Type B pancreatic cell (in vitro differentiated cells): ENCODE measurements at regions not wholly inside any gene's neighbourhood (a gene's known extent, or its start where the extent isn't known, plus 50 kb on each side); places are given as distances from the start of the nearest gene placed in this dataset.

Experiments used
- DNase-seq: peaks from one replicate; pipeline ENCODE4 v3.0.0; 2021; ENCODE audit warnings: mixed read lengths; ENCODE audit not compliant: unreplicated experiment; ENCODE audit errors: extremely low spot score
- H3K27ac Mint-ChIP-seq: 2 replicates; pipeline ENCODE4 v1.8.0; 2021; ENCODE audit warnings: mild to moderate bottlenecking, mixed read lengths
- H3K27me3 Mint-ChIP-seq: 2 replicates; pipeline ENCODE4 v1.8.0; 2021; ENCODE audit warnings: mixed read lengths
- H3K36me3 Mint-ChIP-seq: 2 replicates; pipeline ENCODE4 v1.8.0; 2021; ENCODE audit warnings: mixed read lengths
- H3K4me1 Mint-ChIP-seq: one replicate; pipeline ENCODE4 v1.8.0; 2021; ENCODE audit warnings: mixed read lengths; ENCODE audit not compliant: unreplicated experiment
- H3K4me3 Mint-ChIP-seq: 2 replicates; pipeline ENCODE4 v1.8.0; 2021; ENCODE audit warnings: mild to moderate bottlenecking, mixed read lengths
- H3K9me3 Mint-ChIP-seq: 2 replicates; pipeline ENCODE4 v1.8.0; 2021; ENCODE audit warnings: mixed read lengths
- CTCF ChIP-seq: fragments of 200-600 bp; sonication (generic); conservative IDR thresholded peaks from 2 replicates; pipeline ENCODE4 v1.5.0; 2021; ENCODE audit warnings: antibody characterized with exemption, mild to moderate bottlenecking

GRCh38 chr17:5747276-5747675, 163.0 kb upstream of the NLRP1 start:
- H3K4me1 Mint-ChIP-seq: no peaks in the 10 kb centered on the region
- no peak overlapping the region for H3K27ac Mint-ChIP-seq

DNA sequence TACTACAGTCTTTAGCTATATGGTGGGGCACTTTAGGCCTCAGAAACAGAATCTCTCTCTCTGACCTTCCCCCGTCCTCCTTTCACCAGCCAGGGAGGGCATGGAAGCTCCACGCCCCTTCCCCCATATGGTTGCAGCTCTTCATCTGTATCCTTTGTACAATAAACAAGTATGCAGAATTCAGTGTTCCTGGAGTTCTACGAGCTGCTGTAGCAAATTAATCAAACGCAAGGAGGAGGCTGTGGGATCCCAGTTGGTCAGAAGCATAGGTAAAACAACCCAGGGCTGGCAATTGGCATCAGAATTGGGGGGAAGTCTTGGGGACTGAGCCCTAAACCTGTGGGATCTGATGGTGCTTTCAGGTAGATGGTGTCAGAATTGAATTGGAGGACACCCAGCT, 163.7 kb upstream of the NLRP1 start:
- no peak for DNase-seq
- peaks cover 14% of the 10 kb centered on the region for H3K27me3 Mint-ChIP-seq
- H3K9me3 Mint-ChIP-seq: no peaks in the 10 kb centered on the region
- H3K4me3 Mint-ChIP-seq: no peak overlapping the region
- H3K36me3 Mint-ChIP-seq: no peaks in the 10 kb centered on the region
- no peak overlapping the region for H3K27ac Mint-ChIP-seq
- TF ChIP-seq CTCF: no peak
- no peaks in the 10 kb centered on the region for H3K4me1 Mint-ChIP-seq

More at GRCh38 chr17:5747276-5747675, 163.0 kb upstream of the NLRP1 start:
- DNase-seq: no peak
- H3K27me3 Mint-ChIP-seq: peaks cover 19% of the 10 kb centered on the region
- H3K9me3 Mint-ChIP-seq: no peaks in the 10 kb centered on the region
- no peak for TF ChIP-seq CTCF
- no peaks in the 10 kb centered on the region for H3K36me3 Mint-ChIP-seq
- no peak overlapping the region for H3K4me3 Mint-ChIP-seq

DNA sequence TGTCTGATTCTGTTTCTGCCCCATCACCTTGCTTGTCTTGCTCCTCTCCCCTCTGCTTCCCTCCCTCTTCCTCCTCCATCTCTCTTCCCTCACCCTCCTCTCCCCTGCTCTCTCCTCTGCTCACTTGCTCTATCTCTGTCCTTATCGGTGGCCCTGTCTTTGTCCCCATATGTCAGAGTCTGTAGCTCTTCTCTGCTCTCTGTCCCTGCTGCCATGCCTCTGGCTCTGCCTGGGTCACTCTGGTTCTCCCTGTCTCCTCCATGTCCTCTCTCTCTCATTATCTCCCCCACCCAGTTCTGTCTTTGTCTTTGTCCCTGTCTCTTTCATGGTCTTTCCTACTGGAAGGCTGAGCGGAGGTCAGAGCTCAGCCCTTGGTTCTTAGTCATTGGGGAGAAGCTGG, 169.1 kb upstream of the NLRP1 start:
- Mint-ChIP-seq H3K9me3 (no peaks in the 10 kb centered on the region), H3K4me1 (no peaks in the 10 kb centered on the region), H3K27ac (no peak overlapping the region), H3K36me3 (no peaks in the 10 kb centered on the region), H3K27me3 (peaks cover 32% of the 10 kb centered on the region), H3K4me3 (no peak overlapping the region)
- DNase-seq: no peak
- no peak for TF ChIP-seq CTCF

- no peak for DNase-seq
- no peaks in the 10 kb centered on the region for H3K9me3 Mint-ChIP-seq
- no peak overlapping the region for H3K27ac Mint-ChIP-seq
Observed at GRCh38 chr17:5757314-5757907, 173.1 kb upstream of the NLRP1 start.

GRCh38 chr17:5758651-5759050, 174.3 kb upstream of the NLRP1 start:
- no peaks in the 10 kb centered on the region for H3K36me3 Mint-ChIP-seq
- H3K27ac Mint-ChIP-seq: no peak overlapping the region
- H3K4me3 Mint-ChIP-seq: no peak overlapping the region
- H3K9me3 Mint-ChIP-seq: no peaks in the 10 kb centered on the region
- DNase-seq: no peak
- peaks cover 40% of the 10 kb centered on the region for H3K27me3 Mint-ChIP-seq
- no peak for TF ChIP-seq CTCF
- no peaks in the 10 kb centered on the region for H3K4me1 Mint-ChIP-seq

More at GRCh38 chr17:5757314-5757907, 173.1 kb upstream of the NLRP1 start:
- no peak for TF ChIP-seq CTCF
- H3K27me3 Mint-ChIP-seq: peaks cover 35% of the 10 kb centered on the region
- no peaks in the 10 kb centered on the region for H3K4me1 Mint-ChIP-seq
- no peaks in the 10 kb centered on the region for H3K36me3 Mint-ChIP-seq
- no peak overlapping the region for H3K4me3 Mint-ChIP-seq

DNA sequence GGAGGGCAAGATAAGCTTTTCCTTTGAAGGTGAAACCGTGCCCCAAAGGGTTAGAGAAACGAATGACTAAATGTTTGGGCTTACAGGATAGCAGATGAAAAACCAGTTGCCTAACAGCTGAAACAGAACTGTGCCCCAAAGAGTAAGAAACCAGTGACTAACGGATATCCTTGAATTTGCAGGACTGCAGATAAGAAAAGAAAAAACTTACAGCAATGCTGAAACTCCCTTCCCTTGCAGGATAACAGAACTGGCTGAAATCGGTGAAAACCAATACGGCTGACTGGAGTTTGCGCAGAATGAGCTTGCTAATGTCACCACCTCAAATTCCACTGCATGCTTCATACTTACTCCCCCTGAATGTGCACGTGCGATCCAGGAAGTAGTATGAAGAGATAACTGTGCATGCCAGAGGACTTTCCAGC, 175.2 kb upstream of the NLRP1 start:
- no peak overlapping the region for H3K27ac Mint-ChIP-seq
- no peak for TF ChIP-seq CTCF
- no peak for DNase-seq

More for the DNA sequence above, 175.2 kb upstream of the NLRP1 start:
- no peaks in the 10 kb centered on the region for H3K36me3 Mint-ChIP-seq
- H3K27me3 Mint-ChIP-seq: peaks cover 41% of the 10 kb centered on the region
- no peak overlapping the region for H3K4me3 Mint-ChIP-seq
- H3K9me3 Mint-ChIP-seq: no peaks in the 10 kb centered on the region
- H3K4me1 Mint-ChIP-seq: no peaks in the 10 kb centered on the region
